HAP-1 (cell line): ENCODE measurements at regions not wholly inside any gene's neighbourhood (a gene's known extent, or its start where the extent isn't known, plus 50 kb on each side); places are given as distances from the start of the nearest gene placed in this dataset.

Experiments
- DNase-seq, 2 experiments: peaks; one replicate each; pipeline ENCODE4 v3.0.0-alpha.2; 2016 to 2020; ENCODE audit warnings: low spot score in 2 of 2
- H3K27me3 ChIP-seq: fragments of 250-450 bp; sonication (Bioruptor Pico); 2 replicates; pipeline ENCODE4 v1.5.1; 2020; ENCODE audit warnings: low read depth, mild to moderate bottlenecking, moderate library complexity
- H3K36me3 ChIP-seq: fragments of 250-450 bp; sonication (Bioruptor Pico); replicated peaks from 2 replicates; pipeline ENCODE4 v1.5.1; 2020; ENCODE audit warnings: mild to moderate bottlenecking
- H3K4me1 ChIP-seq: fragments of 250-450 bp; sonication (Bioruptor Pico); 2 replicates; pipeline ENCODE4 v1.5.1; 2020; ENCODE audit warnings: mild to moderate bottlenecking
- H3K4me3 ChIP-seq: fragments of 250-450 bp; sonication (Bioruptor Pico); 2 replicates; pipeline ENCODE4 v1.5.1; 2020; ENCODE audit warnings: mild to moderate bottlenecking, moderate library complexity
- H3K9me3 ChIP-seq: fragments of 250-450 bp; sonication (Bioruptor Pico); 2 replicates; pipeline ENCODE4 v1.5.1; 2020; ENCODE audit warnings: mild to moderate bottlenecking, moderate library complexity
- in situ Hi-C: fragments of 300-500 bp; cut with MboI; formaldehyde crosslinking; loops from 3 replicates; pipeline ENCODE4 v1.14.3; 2020; ENCODE audit warnings: low sequenced_read_pairs, inconsistent platforms, mixed read lengths

DNA sequence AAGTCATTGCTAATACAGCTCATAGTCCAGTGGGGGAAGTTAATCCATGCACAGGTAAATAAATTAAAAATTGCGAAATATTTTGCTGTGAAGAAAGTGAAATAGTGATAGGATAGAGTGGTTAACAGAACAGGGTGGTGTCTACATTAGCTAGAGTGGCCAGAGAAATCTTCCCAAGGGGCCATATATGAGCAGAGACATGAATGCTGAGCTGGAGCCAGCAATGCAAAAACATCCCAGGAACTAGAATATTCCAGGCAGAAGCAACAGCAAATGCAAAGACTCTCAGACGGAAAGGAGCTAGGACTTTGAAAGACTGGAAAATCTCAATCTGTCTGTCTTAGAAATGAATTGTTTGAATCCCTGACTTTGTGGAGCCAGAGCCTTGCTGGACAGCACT, 1221.6 kb downstream of the MAT2B start:
- DNase-seq, result no peak
- in situ Hi-C loops, result no loop called here
- Histone ChIP-seq H3K27me3 (no peaks in the 10 kb centered on the region), H3K4me1 (no peaks in the 10 kb centered on the region), H3K9me3 (no peaks in the 10 kb centered on the region), H3K36me3 (no peaks in the 10 kb centered on the region), H3K4me3 (no peak overlapping the region)

GRCh38 chr5:164728733-164729132, 1223.3 kb downstream of the MAT2B start:
- no peaks in the 10 kb centered on the region for H3K27me3 ChIP-seq
- no peak for DNase-seq
- H3K36me3 ChIP-seq, result no peaks in the 10 kb centered on the region
- H3K4me1 ChIP-seq, result no peaks in the 10 kb centered on the region
- no peak overlapping the region for H3K4me3 ChIP-seq
- H3K9me3 ChIP-seq, result no peaks in the 10 kb centered on the region
- in situ Hi-C loops, result no loop called here

DNA sequence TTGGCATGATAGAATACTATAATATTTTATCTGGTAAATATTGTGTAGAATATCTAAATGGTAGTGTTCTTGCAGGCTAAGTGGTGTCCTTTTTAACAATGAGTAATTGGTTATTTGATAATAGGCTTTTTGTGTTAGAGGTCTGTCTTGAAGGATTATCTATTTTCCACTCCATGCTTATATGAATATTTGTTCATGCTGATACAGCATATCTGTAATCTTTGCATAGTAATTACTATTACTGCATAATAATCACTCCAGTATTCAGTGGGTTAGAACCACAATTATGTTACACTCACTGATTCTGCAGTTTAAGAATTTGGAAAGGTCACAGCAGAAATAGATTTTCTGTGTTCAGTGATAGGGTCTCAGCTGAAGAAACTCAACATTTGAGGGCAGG, 1229.9 kb downstream of the MAT2B start:
- Histone ChIP-seq H3K36me3 (no peaks in the 10 kb centered on the region), H3K4me1 (peaks cover 3% of the 10 kb centered on the region), H3K27me3 (no peaks in the 10 kb centered on the region), H3K9me3 (no peaks in the 10 kb centered on the region), H3K4me3 (no peak overlapping the region)
- in situ Hi-C loops, result no loop called here
- no peak for DNase-seq

GRCh38 chr5:164741376-164741775, 1236.0 kb downstream of the MAT2B start:
- H3K36me3 ChIP-seq, result no peaks in the 10 kb centered on the region
- no peaks in the 10 kb centered on the region for H3K9me3 ChIP-seq
- H3K4me1 ChIP-seq, result peaks cover 3% of the 10 kb centered on the region
- no peak overlapping the region for H3K4me3 ChIP-seq
- no peak for DNase-seq
- in situ Hi-C loops, result no loop called here
- no peaks in the 10 kb centered on the region for H3K27me3 ChIP-seq

- no peak overlapping the region for H3K4me3 ChIP-seq
- in situ Hi-C loops, result no loop called here
- no peaks in the 10 kb centered on the region for H3K36me3 ChIP-seq
- H3K9me3 ChIP-seq, result no peaks in the 10 kb centered on the region
- peaks cover 3% of the 10 kb centered on the region for H3K4me1 ChIP-seq
- DNase-seq, result no peak
- H3K27me3 ChIP-seq, result no peaks in the 10 kb centered on the region
Observed at GRCh38 chr5:164742025-164742424, 1236.6 kb downstream of the MAT2B start.

GRCh38 chr5:164746723-164747122, 1241.3 kb downstream of the MAT2B start:
- in situ Hi-C loops, result no loop called here
- H3K36me3 ChIP-seq, result no peaks in the 10 kb centered on the region

DNA sequence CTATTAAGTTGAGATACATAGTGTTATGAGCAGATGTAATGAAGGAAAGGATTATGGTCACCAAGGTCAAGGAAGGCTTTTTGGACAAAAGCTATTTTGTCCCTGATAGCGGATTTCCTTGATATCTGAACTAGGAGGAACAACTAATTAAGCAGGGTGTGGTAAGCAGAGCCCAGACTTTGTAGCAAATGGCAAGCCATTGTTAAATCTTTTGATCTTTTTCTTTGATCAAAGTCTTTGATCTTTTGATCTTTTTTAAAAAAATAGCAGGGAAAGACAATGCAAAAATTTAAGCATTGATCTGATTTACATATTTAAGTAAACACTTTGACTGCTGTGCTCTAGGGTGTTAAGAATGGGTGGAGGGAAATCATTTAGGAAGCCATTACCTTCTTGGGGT, 1242.0 kb downstream of the MAT2B start:
- in situ Hi-C loops, result no loop called here
- H3K9me3 ChIP-seq, result no peaks in the 10 kb centered on the region
- DNase-seq, result no peak
- H3K36me3 ChIP-seq, result no peaks in the 10 kb centered on the region
- no peaks in the 10 kb centered on the region for H3K4me1 ChIP-seq
- H3K4me3 ChIP-seq, result no peak overlapping the region
- no peaks in the 10 kb centered on the region for H3K27me3 ChIP-seq

More at GRCh38 chr5:164746723-164747122, 1241.3 kb downstream of the MAT2B start:
- Histone ChIP-seq H3K9me3 (no peaks in the 10 kb centered on the region), H3K4me1 (no peaks in the 10 kb centered on the region), H3K27me3 (no peaks in the 10 kb centered on the region), H3K4me3 (no peak overlapping the region)
- no peak for DNase-seq

GRCh38 chr5:164748861-164749260, 1243.4 kb downstream of the MAT2B start:
- H3K9me3 ChIP-seq, result no peaks in the 10 kb centered on the region
- DNase-seq, result no peak
- in situ Hi-C loops, result no loop called here

DNA sequence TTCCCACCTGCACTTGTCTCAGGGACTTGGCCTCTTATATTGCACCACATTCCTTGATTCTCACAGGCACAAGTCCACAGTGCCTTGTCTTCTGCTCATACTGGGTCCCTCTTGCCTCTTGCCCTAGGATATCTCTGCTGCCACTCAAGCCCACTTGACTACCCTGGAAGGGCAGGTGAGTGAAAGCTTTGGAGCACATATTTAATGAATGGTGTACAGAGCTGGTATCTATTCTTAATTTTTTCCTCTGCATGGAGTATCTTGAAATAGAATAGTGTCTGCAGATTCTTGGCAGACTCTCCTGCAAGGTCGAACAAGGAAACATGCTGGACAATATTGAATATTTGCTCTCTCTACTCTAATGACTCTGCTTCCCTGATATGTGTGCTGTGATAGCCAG, 1248.0 kb downstream of the MAT2B start:
- H3K4me1 ChIP-seq, result no peaks in the 10 kb centered on the region
- H3K9me3 ChIP-seq, result no peaks in the 10 kb centered on the region
- no peaks in the 10 kb centered on the region for H3K27me3 ChIP-seq
- no peak overlapping the region for H3K4me3 ChIP-seq
- in situ Hi-C loops, result no loop called here
- no peaks in the 10 kb centered on the region for H3K36me3 ChIP-seq
- no peak for DNase-seq

More at GRCh38 chr5:164748861-164749260, 1243.4 kb downstream of the MAT2B start:
- Histone ChIP-seq H3K4me3 (no peak overlapping the region), H3K36me3 (no peaks in the 10 kb centered on the region), H3K4me1 (no peaks in the 10 kb centered on the region), H3K27me3 (no peaks in the 10 kb centered on the region)

DNA sequence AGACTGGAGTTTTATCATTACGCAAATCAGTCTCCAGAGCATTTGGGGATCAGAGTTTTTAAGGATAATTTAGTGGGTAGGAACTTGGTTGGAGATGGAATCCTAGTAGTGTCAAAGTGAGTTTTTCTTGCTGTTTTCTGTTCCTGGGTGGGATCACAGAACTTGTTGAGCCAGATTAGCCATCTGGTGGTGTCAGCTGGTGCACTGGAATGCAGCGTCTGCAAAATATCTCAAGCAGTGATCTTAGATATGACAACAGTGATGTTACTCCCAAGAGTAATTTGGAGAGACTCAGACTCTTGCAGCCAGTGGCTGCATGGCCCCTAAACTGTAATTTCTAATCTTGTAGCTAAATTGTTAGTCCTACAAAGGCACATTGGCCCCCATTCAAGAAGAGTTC, 1257.8 kb downstream of the MAT2B start:
- no peaks in the 10 kb centered on the region for H3K36me3 ChIP-seq
- H3K4me3 ChIP-seq, result no peak overlapping the region
- no peaks in the 10 kb centered on the region for H3K9me3 ChIP-seq
- H3K4me1 ChIP-seq, result no peaks in the 10 kb centered on the region
- H3K27me3 ChIP-seq, result no peaks in the 10 kb centered on the region
- no peak for DNase-seq
- in situ Hi-C loops, result no loop called here

- Histone ChIP-seq H3K36me3 (no peaks in the 10 kb centered on the region), H3K27me3 (no peaks in the 10 kb centered on the region; the same call in 1 of the 2 replicates), H3K4me3 (no peak overlapping the region), H3K9me3 (no peaks in the 10 kb centered on the region), H3K4me1 (no peaks in the 10 kb centered on the region)
- in situ Hi-C loops, result no loop called here
- no peak for DNase-seq
Observed at GRCh38 chr5:164772122-164772521, 1266.7 kb downstream of the MAT2B start.

DNA sequence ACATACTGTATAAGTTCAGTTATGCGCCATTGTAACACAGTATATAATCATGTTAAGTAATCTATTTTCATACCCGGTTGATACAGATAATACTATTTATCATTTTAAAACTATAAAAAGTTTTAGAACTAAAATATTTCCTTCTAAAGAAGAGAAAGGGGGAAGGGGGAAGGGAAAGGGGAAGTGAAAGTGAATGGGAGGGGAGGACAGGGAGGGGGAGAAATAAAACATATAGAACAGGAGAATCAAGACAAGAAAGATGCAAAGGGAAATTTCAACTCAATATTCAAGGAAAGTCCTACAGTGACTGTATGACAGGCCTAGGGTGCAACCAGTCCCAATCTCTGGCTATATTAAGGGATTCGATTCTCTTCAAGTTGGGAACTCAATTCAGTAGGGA, 1278.8 kb downstream of the MAT2B start:
- Histone ChIP-seq H3K4me1 (no peaks in the 10 kb centered on the region), H3K4me3 (no peak overlapping the region), H3K27me3 (no peaks in the 10 kb centered on the region), H3K36me3 (no peaks in the 10 kb centered on the region), H3K9me3 (no peaks in the 10 kb centered on the region)
- in situ Hi-C loops, result no loop called here
- DNase-seq, result no peak

- Histone ChIP-seq H3K4me3 (no peak overlapping the region), H3K27me3 (no peaks in the 10 kb centered on the region), H3K9me3 (peaks cover 2% of the 10 kb centered on the region; the same call in 1 of the 2 replicates), H3K36me3 (no peaks in the 10 kb centered on the region), H3K4me1 (no peaks in the 10 kb centered on the region)
- in situ Hi-C loops, result no loop called here
- no peak for DNase-seq
Observed at GRCh38 chr5:164798110-164798509, 1292.7 kb downstream of the MAT2B start.

DNA sequence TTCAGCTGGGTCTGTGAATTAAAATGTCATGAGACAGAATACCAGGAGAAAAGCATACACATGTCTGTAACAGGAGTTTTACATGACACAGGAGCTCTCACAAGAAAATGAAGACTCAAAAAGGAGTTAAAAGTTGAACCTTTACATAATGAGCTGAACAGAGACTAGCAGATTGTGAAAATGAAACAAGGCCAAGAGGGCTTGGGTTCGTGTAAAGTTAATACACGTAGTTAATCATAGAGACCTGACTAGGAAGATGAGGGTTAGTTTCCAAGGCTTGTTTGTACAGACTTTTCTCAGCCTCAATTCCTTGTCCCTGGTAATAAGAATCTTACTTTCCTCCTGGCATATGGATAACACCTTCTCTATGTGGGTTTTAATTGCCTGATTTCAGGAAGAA, 1294.0 kb downstream of the MAT2B start:
- H3K36me3 ChIP-seq, result no peaks in the 10 kb centered on the region
- no peaks in the 10 kb centered on the region for H3K4me1 ChIP-seq
- H3K27me3 ChIP-seq, result no peaks in the 10 kb centered on the region
- no peak overlapping the region for H3K4me3 ChIP-seq
- in situ Hi-C loops, result no loop called here
- peaks cover 2% of the 10 kb centered on the region; the same call in 1 of the 2 replicates for H3K9me3 ChIP-seq
- DNase-seq, result no peak

DNA sequence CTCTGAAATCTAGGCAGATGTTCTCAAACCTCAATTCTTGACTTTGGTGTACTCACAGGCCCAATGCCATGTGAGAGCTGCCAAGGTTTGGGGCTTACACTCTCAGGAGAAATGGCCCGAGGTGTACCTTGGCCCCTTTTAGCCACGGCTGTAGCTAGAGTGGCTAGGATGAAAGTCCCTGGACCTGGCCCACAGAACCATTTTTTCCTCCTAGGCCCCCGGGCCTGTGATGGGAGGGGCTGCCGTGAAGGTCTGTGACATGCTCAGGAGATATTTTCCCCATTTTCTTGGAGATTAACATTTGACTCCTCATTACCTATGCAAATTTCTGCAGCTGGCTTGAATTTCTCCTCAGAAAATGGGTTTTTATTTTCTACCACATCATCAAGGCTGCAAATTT, 1296.5 kb downstream of the MAT2B start:
- no peaks in the 10 kb centered on the region for H3K4me1 ChIP-seq
- DNase-seq, result no peak
- H3K27me3 ChIP-seq, result no peaks in the 10 kb centered on the region
- peaks cover 2% of the 10 kb centered on the region; the same call in 1 of the 2 replicates for H3K9me3 ChIP-seq
- H3K4me3 ChIP-seq, result no peak overlapping the region
- in situ Hi-C loops, result no loop called here
- no peaks in the 10 kb centered on the region for H3K36me3 ChIP-seq
